Activated CD4-positive, alpha-beta memory T cell treated with anti-CD3 and anti-CD28 coated beads, Interleukin-2, amount 10 ng/mL, durations not matched to agents 7 days and 5 days (primary cell): ENCODE measurements at regions not wholly inside any gene's neighbourhood (a gene's known extent, or its start where the extent isn't known, plus 50 kb on each side); places are given as distances from the start of the nearest gene placed in this dataset.

Experiments used
- CTCF ChIA-PET: fragments of 350-600 bp; sonication (Branson Sonifier 250); formaldehyde crosslinking; loops from one replicate; lab custom pipeline; 2021; ENCODE audit warnings: antibody characterized with exemption, inconsistent platforms; lab: Charles Lee
- POLR2A ChIA-PET: fragments of 350-600 bp; sonication (Branson Sonifier 250); formaldehyde crosslinking; loops from one replicate; lab custom pipeline; 2021; ENCODE audit warnings: antibody characterized with exemption; lab: Charles Lee
- DNase-seq: peaks from one replicate; pipeline ENCODE4 v3.0.0-alpha.2; 2020
- H3K27ac Mint-ChIP-seq: one replicate; pipeline ENCODE4 v1.8.0; 2021; ENCODE audit warnings: mild to moderate bottlenecking, mixed read lengths
- H3K27me3 Mint-ChIP-seq: one replicate; pipeline ENCODE4 v1.8.0; 2021; ENCODE audit warnings: mixed read lengths
- H3K36me3 Mint-ChIP-seq: one replicate; pipeline ENCODE4 v1.8.0; 2021; ENCODE audit warnings: low read depth, mixed read lengths
- H3K4me1 Mint-ChIP-seq: one replicate; pipeline ENCODE4 v1.8.0; 2021; ENCODE audit warnings: mixed read lengths
- H3K4me3 Mint-ChIP-seq: one replicate; pipeline ENCODE4 v1.8.0; 2021; ENCODE audit warnings: mild to moderate bottlenecking, mixed read lengths
- H3K9me3 Mint-ChIP-seq: one replicate; pipeline ENCODE4 v1.8.0; 2021; ENCODE audit warnings: mixed read lengths

DNA sequence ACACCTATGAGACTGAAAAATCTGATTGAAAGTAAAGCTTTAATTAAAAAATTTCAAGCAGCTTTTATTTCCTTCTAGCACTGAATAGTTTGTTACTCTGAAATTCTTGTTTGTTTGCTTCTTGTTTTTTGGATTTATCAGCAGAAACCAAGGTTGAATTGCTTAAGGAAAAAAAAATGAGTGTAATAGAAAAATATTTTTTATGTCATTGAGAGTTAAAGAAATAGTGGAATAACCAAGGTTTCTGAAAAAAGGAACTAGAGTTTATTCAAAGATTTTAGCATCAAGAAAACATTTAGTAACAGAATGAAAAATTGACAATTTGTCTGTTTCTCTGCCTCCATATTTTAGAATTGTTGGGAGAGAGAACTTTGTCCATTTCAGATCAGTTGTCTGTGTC is 1852.2 kb downstream of the PCDH7 start:
- H3K27me3 Mint-ChIP-seq = no peaks in the 10 kb centered on the region
- H3K27ac Mint-ChIP-seq = no peak overlapping the region
- CTCF ChIA-PET = no interaction called here
- H3K36me3 Mint-ChIP-seq = no peaks in the 10 kb centered on the region
- H3K4me3 Mint-ChIP-seq = no peak overlapping the region
- H3K4me1 Mint-ChIP-seq = no peaks in the 10 kb centered on the region
- POLR2A ChIA-PET = no interaction called here
- H3K9me3 Mint-ChIP-seq = peaks cover 3% of the 10 kb centered on the region
- no peak for DNase-seq

DNA sequence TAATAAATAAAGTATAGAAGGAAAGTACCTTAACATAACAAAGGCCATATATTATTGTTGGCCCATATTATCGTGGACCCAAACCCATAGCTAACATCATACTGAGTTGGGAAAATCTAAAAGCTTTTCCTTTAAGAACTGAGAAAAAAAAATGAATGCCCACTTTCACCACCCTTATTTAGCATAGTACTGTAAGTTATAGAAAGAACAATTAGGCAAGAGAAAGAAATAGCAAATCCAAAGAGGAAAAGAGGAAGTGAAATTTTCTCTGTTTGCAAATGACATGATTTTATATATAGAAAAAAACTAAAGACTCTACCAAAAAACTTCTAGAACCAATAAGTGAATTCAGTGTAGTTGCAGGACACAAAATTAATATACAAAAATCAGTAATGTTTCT is 1854.6 kb downstream of the PCDH7 start:
- no peak overlapping the region for H3K27ac Mint-ChIP-seq
- no peak for DNase-seq
- no peak overlapping the region for H3K4me3 Mint-ChIP-seq
- CTCF ChIA-PET = no interaction called here
- H3K9me3 Mint-ChIP-seq = no peaks in the 10 kb centered on the region
- H3K27me3 Mint-ChIP-seq = no peaks in the 10 kb centered on the region
- no peaks in the 10 kb centered on the region for H3K4me1 Mint-ChIP-seq
- no peaks in the 10 kb centered on the region for H3K36me3 Mint-ChIP-seq
- POLR2A ChIA-PET = no interaction called here

DNA sequence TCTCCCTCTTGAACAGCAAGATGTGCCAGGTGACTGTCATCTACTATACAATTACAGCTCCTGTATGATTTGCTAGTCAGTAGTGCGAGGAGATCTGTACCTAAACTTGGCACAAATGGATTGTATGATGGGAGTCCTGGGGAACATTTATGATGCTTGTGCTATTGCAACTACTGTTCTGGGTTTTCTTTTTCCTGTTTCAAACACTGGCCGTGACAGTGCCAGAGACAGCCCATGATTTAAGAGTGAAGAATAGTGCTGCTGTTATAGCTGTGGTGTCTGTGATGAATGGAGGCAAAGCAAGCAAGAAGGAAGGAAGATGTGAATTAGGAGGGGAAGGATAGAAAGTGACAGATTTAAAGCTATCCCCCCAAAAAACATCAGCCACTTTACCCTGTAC is 1868.9 kb downstream of the PCDH7 start:
- DNase-seq = no peak
- no peaks in the 10 kb centered on the region for H3K27me3 Mint-ChIP-seq
- no peak overlapping the region for H3K4me3 Mint-ChIP-seq
- CTCF ChIA-PET = no interaction called here
- no peaks in the 10 kb centered on the region for H3K36me3 Mint-ChIP-seq
- no peak overlapping the region for H3K27ac Mint-ChIP-seq
- no peaks in the 10 kb centered on the region for H3K4me1 Mint-ChIP-seq
- POLR2A ChIA-PET = no interaction called here
- peaks cover 8% of the 10 kb centered on the region for H3K9me3 Mint-ChIP-seq

DNA sequence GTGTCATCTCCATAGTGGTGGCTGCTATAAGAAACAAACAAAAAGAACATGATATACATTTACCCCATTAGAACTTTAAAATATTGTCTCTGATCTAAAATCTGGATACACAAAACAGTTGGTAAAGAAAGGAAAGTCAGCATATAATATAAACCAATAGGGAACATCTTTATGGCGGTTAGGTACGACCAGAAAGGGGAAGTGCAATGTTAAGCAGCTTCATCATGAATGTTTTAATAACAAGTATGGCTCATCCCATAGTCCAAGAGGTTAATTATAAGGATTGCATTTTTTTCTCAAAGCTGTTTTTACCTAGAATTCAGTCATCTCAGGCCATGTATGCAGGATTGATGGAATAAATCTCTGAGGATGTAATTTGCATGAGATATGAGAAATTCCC is 1869.7 kb downstream of the PCDH7 start:
- no peak overlapping the region for H3K4me3 Mint-ChIP-seq
- H3K27me3 Mint-ChIP-seq = no peaks in the 10 kb centered on the region
- CTCF ChIA-PET = no interaction called here
- POLR2A ChIA-PET = no interaction called here
- no peak overlapping the region for H3K27ac Mint-ChIP-seq
- peaks cover 8% of the 10 kb centered on the region for H3K9me3 Mint-ChIP-seq
- no peaks in the 10 kb centered on the region for H3K4me1 Mint-ChIP-seq
- DNase-seq = no peak
- no peaks in the 10 kb centered on the region for H3K36me3 Mint-ChIP-seq

DNA sequence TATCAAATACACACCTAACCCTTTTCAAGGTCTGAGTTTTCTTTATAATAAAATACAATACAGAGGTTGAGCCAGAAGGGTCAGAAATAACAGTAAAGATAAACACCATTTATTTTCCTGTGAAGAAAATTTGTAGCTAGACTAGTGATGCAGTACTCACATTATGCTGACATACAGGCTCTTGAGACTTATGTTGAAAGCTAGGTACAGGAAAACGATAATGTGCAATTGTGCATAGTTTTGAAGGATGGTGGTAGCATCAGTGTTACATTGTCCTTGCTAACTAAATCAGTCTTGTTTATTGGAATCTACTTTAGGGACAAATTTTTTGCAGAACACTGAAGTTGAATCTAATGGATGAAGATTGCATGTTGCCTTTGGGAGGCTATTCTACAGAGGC is 1877.2 kb downstream of the PCDH7 start:
- Mint-ChIP-seq H3K27me3 (no peaks in the 10 kb centered on the region), H3K27ac (no peak overlapping the region), H3K36me3 (no peaks in the 10 kb centered on the region), H3K9me3 (no peaks in the 10 kb centered on the region), H3K4me1 (no peaks in the 10 kb centered on the region), H3K4me3 (no peak overlapping the region)
- no peak for DNase-seq
- ChIA-PET CTCF (no interaction called here), POLR2A (no interaction called here)

DNA sequence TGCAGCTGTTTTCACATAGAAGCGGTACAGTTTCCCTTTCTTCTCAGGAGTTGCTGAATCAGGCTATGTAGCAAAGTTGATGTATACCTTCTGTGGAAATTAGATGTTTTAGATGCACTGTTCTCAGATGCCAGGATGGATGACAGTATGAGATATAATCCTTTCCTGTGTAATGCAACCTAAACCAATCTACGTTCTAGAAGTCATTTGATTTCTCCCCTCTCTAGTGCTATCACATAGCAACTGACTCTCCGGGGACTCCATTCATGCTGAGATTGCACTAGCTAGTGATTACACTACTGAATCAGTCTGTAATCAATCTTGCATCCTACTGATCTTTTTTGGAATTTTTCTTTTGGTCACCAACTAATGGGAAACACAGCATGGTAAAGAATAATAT is 1881.7 kb downstream of the PCDH7 start:
- DNase-seq = no peak
- ChIA-PET CTCF (no interaction called here), POLR2A (no interaction called here)
- Mint-ChIP-seq H3K9me3 (peaks cover 4% of the 10 kb centered on the region), H3K36me3 (no peaks in the 10 kb centered on the region), H3K4me1 (no peaks in the 10 kb centered on the region), H3K27ac (no peak overlapping the region), H3K27me3 (no peaks in the 10 kb centered on the region), H3K4me3 (no peak overlapping the region)

DNA sequence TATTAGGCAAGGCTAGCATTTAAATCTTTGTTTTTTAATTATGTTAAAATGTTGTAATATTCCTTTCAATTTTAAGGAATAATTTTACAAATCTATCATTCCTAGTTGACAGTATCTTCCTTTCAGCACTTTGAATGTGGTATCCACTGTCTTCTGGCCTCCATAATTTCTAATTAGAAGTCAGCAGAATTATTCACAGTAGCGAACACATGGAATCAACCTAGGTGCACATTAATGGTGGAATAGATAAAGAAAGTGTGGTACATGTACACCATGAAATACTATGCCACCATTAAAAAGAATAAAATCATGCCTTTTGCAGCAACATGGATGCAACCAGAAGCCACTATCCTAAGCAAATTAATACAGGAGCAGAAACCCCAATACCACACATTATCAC is 1887.8 kb downstream of the PCDH7 start:
- no peak for DNase-seq
- no peaks in the 10 kb centered on the region for H3K4me1 Mint-ChIP-seq
- peaks cover 8% of the 10 kb centered on the region for H3K9me3 Mint-ChIP-seq
- no peak overlapping the region for H3K4me3 Mint-ChIP-seq
- no peaks in the 10 kb centered on the region for H3K27me3 Mint-ChIP-seq
- ChIA-PET CTCF (no interaction called here), POLR2A (no interaction called here)
- H3K36me3 Mint-ChIP-seq = no peaks in the 10 kb centered on the region
- H3K27ac Mint-ChIP-seq = no peak overlapping the region

DNA sequence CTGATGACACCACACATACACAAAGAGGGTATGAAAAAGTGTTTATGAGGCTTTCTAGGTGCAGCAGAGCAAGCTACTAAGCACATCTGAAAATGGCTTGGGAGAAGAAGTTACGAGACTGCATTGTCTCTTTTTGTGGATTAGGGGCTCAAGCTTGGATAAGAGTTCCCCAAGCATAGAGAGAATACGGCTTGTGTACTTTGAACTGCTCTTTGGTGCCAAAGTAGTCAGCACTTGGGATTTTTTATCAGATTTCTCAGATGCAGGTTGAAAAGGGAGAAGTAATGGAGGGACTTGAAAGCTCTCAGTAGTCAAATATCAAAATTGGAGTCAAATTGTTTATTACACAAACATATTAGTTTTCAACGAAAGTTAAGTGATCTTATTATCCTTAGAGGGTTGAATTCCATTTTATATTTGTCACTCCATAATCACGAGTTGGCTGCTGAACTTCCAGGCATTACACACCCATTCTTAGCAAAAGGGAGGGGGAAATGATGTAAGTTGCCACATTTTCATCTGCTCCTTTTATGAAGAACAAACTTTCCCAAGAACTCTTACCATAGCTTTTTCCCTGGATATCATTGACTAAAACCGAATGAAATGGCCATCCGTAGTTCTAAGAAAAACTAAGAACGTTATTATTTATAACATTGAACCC is 1904.9 kb downstream of the PCDH7 start:
- Mint-ChIP-seq H3K27me3 (no peaks in the 10 kb centered on the region), H3K4me3 (no peak overlapping the region), H3K9me3 (peaks cover 12% of the 10 kb centered on the region), H3K36me3 (no peaks in the 10 kb centered on the region), H3K27ac (no peak overlapping the region), H3K4me1 (no peaks in the 10 kb centered on the region)
- CTCF ChIA-PET = no interaction called here
- POLR2A ChIA-PET = no interaction called here
- DNase-seq = no peak

DNA sequence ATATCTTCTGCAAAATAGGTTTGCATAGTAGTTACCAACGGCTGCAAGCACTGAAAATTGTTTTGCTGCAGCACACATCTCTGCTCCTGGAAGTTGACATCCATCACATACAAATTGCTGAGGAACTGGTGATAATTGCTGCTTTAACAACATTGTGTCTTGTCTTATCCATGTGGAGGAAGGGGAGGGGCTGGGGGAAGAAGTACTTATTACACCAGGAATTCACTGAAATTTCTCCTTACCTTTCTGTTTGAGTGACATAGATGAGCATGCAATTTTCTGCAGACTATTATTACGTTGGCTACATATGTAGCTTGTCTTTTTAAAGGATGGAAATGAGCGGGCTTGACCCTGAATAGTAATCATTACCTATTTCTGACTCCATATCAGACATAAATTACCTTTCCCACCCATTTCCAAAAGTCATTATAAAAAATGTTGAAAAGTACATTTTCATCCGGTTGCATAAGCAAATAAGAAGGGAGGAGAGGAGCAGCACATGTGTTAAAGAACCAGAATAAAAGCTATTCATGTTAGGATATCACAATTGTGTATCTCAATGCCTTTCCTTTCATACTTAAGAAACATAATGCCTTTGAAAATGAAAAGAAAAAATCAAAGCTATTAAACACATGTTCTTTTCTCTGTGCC is 1905.6 kb downstream of the PCDH7 start:
- H3K4me3 Mint-ChIP-seq = no peak overlapping the region
- H3K27me3 Mint-ChIP-seq = no peaks in the 10 kb centered on the region
- H3K27ac Mint-ChIP-seq = no peak overlapping the region
- H3K36me3 Mint-ChIP-seq = no peaks in the 10 kb centered on the region
- peaks cover 7% of the 10 kb centered on the region for H3K9me3 Mint-ChIP-seq
- H3K4me1 Mint-ChIP-seq = no peaks in the 10 kb centered on the region
- ChIA-PET CTCF (interaction anchor here (0.6 kb wide), 1 partner anchor 665 kb away, joined by 3 read pairs; no protein-coding TSS in a partner anchor), POLR2A (no interaction called here)
- DNase-seq = no peak

DNA sequence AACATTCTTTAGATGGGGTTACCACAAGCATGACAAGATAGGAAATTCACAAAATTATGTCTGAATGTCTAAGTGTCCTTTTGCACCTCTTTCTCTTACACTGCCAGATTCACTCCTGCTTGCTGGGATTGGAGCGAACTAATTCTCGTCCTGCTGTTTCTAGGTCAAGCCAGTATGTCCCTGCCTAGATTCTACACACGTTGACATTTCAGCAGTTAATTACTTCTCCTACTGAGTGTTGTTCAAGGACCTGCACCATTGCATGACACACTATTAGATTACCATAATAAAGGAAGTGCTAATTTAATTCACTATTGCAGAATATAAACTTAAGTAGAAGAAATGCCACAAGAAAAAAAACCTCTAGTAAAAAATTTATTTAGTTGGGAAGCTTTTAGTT is 1911.7 kb downstream of the PCDH7 start:
- no peak for DNase-seq
- Mint-ChIP-seq H3K36me3 (no peaks in the 10 kb centered on the region), H3K4me3 (no peak overlapping the region), H3K4me1 (no peaks in the 10 kb centered on the region), H3K9me3 (peaks cover 9% of the 10 kb centered on the region), H3K27ac (no peak overlapping the region), H3K27me3 (no peaks in the 10 kb centered on the region)
- POLR2A ChIA-PET = no interaction called here
- CTCF ChIA-PET = no interaction called here

DNA sequence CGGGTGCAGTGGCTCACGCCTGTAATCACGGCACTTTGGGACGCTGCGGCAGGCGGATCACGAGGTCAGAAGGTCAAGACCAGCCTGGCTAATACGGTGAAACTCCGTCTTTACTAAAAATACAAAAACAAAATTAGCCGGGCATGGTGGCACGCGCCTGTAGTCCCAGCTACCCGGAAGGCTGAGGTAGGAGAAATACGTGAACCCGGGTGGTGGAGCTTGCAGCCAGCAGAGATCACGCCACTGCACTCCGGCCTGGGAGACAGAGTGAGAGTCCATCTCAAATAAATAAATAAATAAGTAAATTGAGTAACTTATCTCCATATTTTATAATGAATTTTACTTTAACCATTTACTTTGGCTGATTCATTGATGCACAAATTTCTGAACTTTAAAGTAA is 1913.3 kb downstream of the PCDH7 start:
- no peak for DNase-seq
- Mint-ChIP-seq H3K4me1 (no peaks in the 10 kb centered on the region), H3K4me3 (no peak overlapping the region), H3K36me3 (no peaks in the 10 kb centered on the region), H3K27me3 (no peaks in the 10 kb centered on the region), H3K27ac (no peak overlapping the region), H3K9me3 (peaks cover 6% of the 10 kb centered on the region)
- ChIA-PET POLR2A (no interaction called here), CTCF (no interaction called here)

DNA sequence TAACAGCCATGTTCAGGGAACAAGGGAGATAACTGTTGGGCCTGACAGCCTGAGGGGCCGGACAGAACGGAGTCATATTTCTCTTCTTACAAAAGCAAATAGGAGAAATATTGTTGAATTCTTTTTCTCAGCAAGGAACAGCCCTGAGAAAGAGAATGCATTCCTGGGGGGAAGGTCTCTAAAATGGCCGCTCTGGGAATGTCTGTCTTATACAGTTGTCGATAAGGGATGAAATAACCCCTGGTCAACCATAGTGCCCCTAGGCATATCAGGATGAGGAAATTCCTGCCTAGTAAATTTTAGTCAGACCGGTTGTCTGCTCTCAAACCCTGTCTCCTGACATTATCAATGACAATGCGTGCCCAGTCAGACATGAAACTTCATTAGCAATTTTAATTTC is 1925.5 kb downstream of the PCDH7 start:
- H3K36me3 Mint-ChIP-seq = no peaks in the 10 kb centered on the region
- H3K4me3 Mint-ChIP-seq = no peak overlapping the region
- H3K4me1 Mint-ChIP-seq = no peaks in the 10 kb centered on the region
- ChIA-PET CTCF (no interaction called here), POLR2A (no interaction called here)
- H3K27me3 Mint-ChIP-seq = no peaks in the 10 kb centered on the region
- peaks cover 22% of the 10 kb centered on the region for H3K9me3 Mint-ChIP-seq
- no peak for DNase-seq
- H3K27ac Mint-ChIP-seq = no peak overlapping the region

DNA sequence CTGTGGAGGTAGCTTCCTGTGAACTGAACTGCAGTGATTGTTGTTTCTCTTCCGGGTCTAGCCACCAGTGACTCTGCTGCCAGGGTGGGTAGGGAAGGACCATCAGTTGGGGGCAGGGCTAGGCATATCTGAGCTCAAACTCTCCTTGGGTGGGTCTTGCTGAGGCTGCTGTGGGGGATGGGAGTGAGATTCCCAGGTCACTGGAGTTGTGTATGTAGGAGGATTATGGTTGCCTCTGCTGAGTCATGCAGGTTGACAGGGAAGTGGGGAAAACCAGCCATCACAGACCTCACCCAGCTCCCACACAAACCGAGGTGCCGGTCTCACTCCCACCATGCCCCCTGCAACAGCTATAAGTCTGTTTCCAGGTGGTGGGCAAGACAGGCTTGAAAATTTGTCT is 1937.8 kb downstream of the PCDH7 start:
- Mint-ChIP-seq H3K27me3 (no peaks in the 10 kb centered on the region), H3K27ac (no peak overlapping the region), H3K4me1 (no peaks in the 10 kb centered on the region), H3K9me3 (peaks cover 17% of the 10 kb centered on the region), H3K36me3 (no peaks in the 10 kb centered on the region), H3K4me3 (no peak overlapping the region)
- DNase-seq = no peak
- CTCF ChIA-PET = no interaction called here
- POLR2A ChIA-PET = no interaction called here

DNA sequence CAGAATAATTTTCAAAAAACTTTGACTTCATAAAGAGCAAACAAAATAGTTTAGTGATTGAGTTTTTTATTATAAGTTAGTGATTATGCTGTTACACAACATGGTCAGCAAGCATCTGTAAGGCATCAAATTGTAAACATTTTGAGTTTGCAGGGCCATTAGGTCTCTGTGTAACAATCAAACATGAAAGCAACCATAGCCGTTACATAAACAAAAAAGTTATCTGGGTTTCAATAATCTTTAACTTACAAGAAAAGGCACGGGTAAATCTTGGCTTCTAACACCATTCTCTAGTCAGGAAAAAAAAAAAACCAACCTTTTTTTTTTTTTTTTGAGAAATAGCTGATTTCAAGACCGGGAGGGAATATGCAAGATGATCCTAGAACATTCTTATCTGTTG is 1941.1 kb downstream of the PCDH7 start:
- H3K36me3 Mint-ChIP-seq = no peaks in the 10 kb centered on the region
- H3K27me3 Mint-ChIP-seq = no peaks in the 10 kb centered on the region
- no peaks in the 10 kb centered on the region for H3K4me1 Mint-ChIP-seq
- no peak overlapping the region for H3K27ac Mint-ChIP-seq
- peaks cover 14% of the 10 kb centered on the region for H3K9me3 Mint-ChIP-seq
- no peak for DNase-seq
- no peak overlapping the region for H3K4me3 Mint-ChIP-seq
- ChIA-PET CTCF (no interaction called here), POLR2A (no interaction called here)
